WTC11 (cell line): ENCODE measurements at regions not wholly inside any gene's neighbourhood (a gene's known extent, or its start where the extent isn't known, plus 50 kb on each side); places are given as distances from the start of the nearest gene placed in this dataset.

Experiments
- ATAC-seq: fragments of 200-7000 bp; cut with Tn5 transposase; 2 replicates; pipeline ENCODE4 v1.10.0; 2021; ENCODE audit warnings: mild to moderate bottlenecking, moderate library complexity
- CTCF ChIA-PET: fragments of 300-600 bp; sonication (Branson Sonifier 250); formaldehyde crosslinking; loops from one replicate; lab custom pipeline; 2021; ENCODE audit warnings: antibody characterized with exemption; lab: Charles Lee
- POLR2A ChIA-PET: fragments of 350-600 bp; sonication (Branson Sonifier 250); formaldehyde crosslinking; loops from one replicate; lab custom pipeline; 2021; ENCODE audit warnings: antibody characterized with exemption; lab: Charles Lee
- DNase-seq: peaks from one replicate; pipeline ENCODE4 v3.0.0; 2021; ENCODE audit warnings: low spot score
- H3K27ac Mint-ChIP-seq: 2 replicates; pipeline ENCODE4 v1.8.0; 2021; ENCODE audit warnings: mixed read lengths
- H3K27me3 Mint-ChIP-seq: 2 replicates; pipeline ENCODE4 v1.8.0; 2021; ENCODE audit warnings: low read depth, mild to moderate bottlenecking, moderate library complexity, mixed read lengths
- H3K36me3 Mint-ChIP-seq: 2 replicates; pipeline ENCODE4 v1.8.0; 2021; ENCODE audit warnings: mixed read lengths
- H3K4me1 Mint-ChIP-seq: 2 replicates; pipeline ENCODE4 v1.8.0; 2022; ENCODE audit warnings: mixed read lengths
- H3K4me3 Mint-ChIP-seq: 2 replicates; pipeline ENCODE4 v1.8.0; 2021; ENCODE audit warnings: mild to moderate bottlenecking, moderate library complexity, mixed read lengths
- H3K9me3 Mint-ChIP-seq: 2 replicates; pipeline ENCODE4 v1.8.0; 2021; ENCODE audit warnings: mixed read lengths
- ATF3 ChIP-seq: sonication (generic); formaldehyde crosslinking; conservative IDR thresholded peaks from 2 replicates; pipeline ENCODE4 v1.8.1; 2022; ENCODE audit warnings: mild to moderate bottlenecking, missing genetic modification reagents
- FOXJ3 ChIP-seq: sonication (generic); formaldehyde crosslinking; IDR thresholded peaks from 2 replicates; pipeline ENCODE4 v1.9.0; 2021; ENCODE audit warnings: missing genetic modification reagents, mild to moderate bottlenecking, borderline replicate concordance
- FOXK1 ChIP-seq: sonication (generic); formaldehyde crosslinking; IDR thresholded peaks from 2 replicates; pipeline ENCODE4 v1.8.0; 2022; ENCODE audit warnings: mild to moderate bottlenecking, moderate library complexity, missing genetic modification reagents
- FOXP1 ChIP-seq: sonication (generic); formaldehyde crosslinking; IDR thresholded peaks from 2 replicates; pipeline ENCODE4 v1.8.0; 2022; ENCODE audit warnings: missing genetic modification reagents, mild to moderate bottlenecking, moderate library complexity, borderline replicate concordance
- IRF1 ChIP-seq: sonication (generic); formaldehyde crosslinking; IDR thresholded peaks from 2 replicates; pipeline ENCODE4 v1.8.0; 2023; ENCODE audit warnings: missing genetic modification reagents
- MAX ChIP-seq: sonication (generic); formaldehyde crosslinking; IDR thresholded peaks from 2 replicates; pipeline ENCODE4 v1.8.0; 2022; ENCODE audit warnings: mild to moderate bottlenecking, missing genetic modification reagents
- MXD4 ChIP-seq: fragments of 250-450 bp; sonication (Bioruptor Pico); IDR thresholded peaks from 2 replicates; pipeline ENCODE4 v1.8.0; 2021; ENCODE audit warnings: mild to moderate bottlenecking, moderate library complexity, borderline replicate concordance
- NFYB ChIP-seq: sonication (generic); formaldehyde crosslinking; conservative IDR thresholded peaks from 2 replicates; pipeline ENCODE4 v1.8.0; 2022; ENCODE audit warnings: low read depth, missing genetic modification reagents
- NR1H2 ChIP-seq: sonication (generic); formaldehyde crosslinking; IDR thresholded peaks from 2 replicates; pipeline ENCODE4 v1.9.0; 2021; ENCODE audit warnings: mild to moderate bottlenecking, moderate library complexity, missing genetic modification reagents
- RELA ChIP-seq: sonication (generic); formaldehyde crosslinking; IDR thresholded peaks from 2 replicates; pipeline ENCODE4 v1.8.1; 2022; ENCODE audit warnings: missing genetic modification reagents, mild to moderate bottlenecking, borderline replicate concordance
- SOX15 ChIP-seq: fragments of 250-450 bp; sonication (Bioruptor Pico); IDR thresholded peaks from 2 replicates; pipeline ENCODE4 v1.9.0; 2021; ENCODE audit warnings: mild to moderate bottlenecking
- ZBTB43 ChIP-seq: sonication (generic); formaldehyde crosslinking; IDR thresholded peaks from 2 replicates; pipeline ENCODE4 v1.8.1; 2023; ENCODE audit warnings: mild to moderate bottlenecking, missing genetic modification reagents
- ZMAT4 ChIP-seq: fragments of 250-450 bp; sonication (Bioruptor Pico); IDR thresholded peaks from 2 replicates; pipeline ENCODE4 v1.9.0; 2021; ENCODE audit warnings: mild to moderate bottlenecking
- ZNF219 ChIP-seq: sonication (generic); formaldehyde crosslinking; IDR thresholded peaks from 2 replicates; pipeline ENCODE4 v1.8.0; 2023; ENCODE audit warnings: missing genetic modification reagents, mild to moderate bottlenecking, borderline replicate concordance
- ZNF425 ChIP-seq: fragments of 250-450 bp; sonication (Bioruptor Pico); conservative IDR thresholded peaks from 2 replicates; pipeline ENCODE4 v1.9.0; 2021; ENCODE audit warnings: mild to moderate bottlenecking
- ZNF512 ChIP-seq: sonication (generic); formaldehyde crosslinking; IDR thresholded peaks from 2 replicates; pipeline ENCODE4 v1.8.1; 2022; ENCODE audit warnings: missing genetic modification reagents, borderline replicate concordance
- ZNF532 ChIP-seq: fragments of 250-450 bp; sonication (Bioruptor Pico); IDR thresholded peaks from 2 replicates; pipeline ENCODE4 v1.9.0; 2021; ENCODE audit warnings: mild to moderate bottlenecking, borderline replicate concordance

GRCh38 chr11:29018631-29019030 lies 910.4 kb downstream of the METTL15 start:
- Mint-ChIP-seq H3K36me3 (no peaks in the 10 kb centered on the region), H3K27me3 (no peaks in the 10 kb centered on the region), H3K4me3 (no peak overlapping the region), H3K27ac (no peak overlapping the region), H3K9me3 (peaks cover 4% of the 10 kb centered on the region; the same call in 1 of the 2 replicates), H3K4me1 (peaks cover 17% of the 10 kb centered on the region)
- CTCF ChIA-PET: interaction anchor here (2.3 kb wide), 1 partner anchor 489 kb away, joined by 9 read pairs; no protein-coding TSS in a partner anchor
- ATAC-seq (no peak), DNase-seq (no peak)
- POLR2A ChIA-PET: no interaction called here
- TF ChIP-seq ZNF512 (no peak), MXD4 (CRISPR knock-in tag) (no peak), ATF3 (CRISPR knock-in tag) (no peak), NFYB (CRISPR knock-in tag) (no peak), ZNF219 (no peak), IRF1 (CRISPR knock-in tag) (no peak), ZMAT4 (no peak), FOXJ3 (no peak), MAX (no peak), ZBTB43 (no peak), ZNF425 (CRISPR knock-in tag) (no peak), RELA (no peak), FOXK1 (CRISPR knock-in tag) (no peak), SOX15 (CRISPR knock-in tag) (no peak), NR1H2 (CRISPR knock-in tag) (no peak)

- Mint-ChIP-seq H3K27ac (no peak overlapping the region), H3K4me1 (peaks cover 17% of the 10 kb centered on the region), H3K4me3 (no peak overlapping the region), H3K27me3 (no peaks in the 10 kb centered on the region), H3K36me3 (no peaks in the 10 kb centered on the region), H3K9me3 (peaks cover 4% of the 10 kb centered on the region; the same call in 1 of the 2 replicates)
- DNase-seq (no peak), ATAC-seq (no peak)
- no peak for TF ChIP-seq FOXP1 (CRISPR knock-in tag)
- no peak for TF ChIP-seq ZNF532 (CRISPR knock-in tag)
- CTCF ChIA-PET: no interaction called here
- POLR2A ChIA-PET: no interaction called here
These were observed 909.8 kb downstream of the METTL15 start for GRCh38 chr11:29017941-29018340.
